ENCODE measurements at regions not wholly inside any gene's neighbourhood (a gene's known extent, or its start where the extent isn't known, plus 50 kb on each side); places are given as distances from the start of the nearest gene placed in this dataset.

DNA sequence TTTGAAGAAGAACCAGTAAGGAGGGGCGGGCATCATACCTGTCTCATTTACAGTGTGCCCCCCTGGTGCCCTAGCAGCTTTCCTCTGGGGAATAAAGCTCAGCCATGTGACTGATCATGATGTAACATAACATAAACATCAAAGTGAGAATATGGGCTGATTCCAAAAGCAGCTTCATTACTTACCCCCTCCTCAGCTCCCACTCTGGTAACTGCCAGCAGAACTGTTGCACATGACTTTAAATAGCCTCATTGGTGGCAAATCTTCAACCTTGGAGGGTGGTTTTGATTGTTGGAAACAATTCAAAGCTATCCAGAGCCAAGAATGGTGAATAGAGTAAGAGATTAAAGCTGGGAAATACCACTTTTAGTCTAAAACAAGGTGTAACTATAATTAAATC lies 384.6 kb downstream of the BUD13 start:
- TF ChIP-seq, protein P1, sequence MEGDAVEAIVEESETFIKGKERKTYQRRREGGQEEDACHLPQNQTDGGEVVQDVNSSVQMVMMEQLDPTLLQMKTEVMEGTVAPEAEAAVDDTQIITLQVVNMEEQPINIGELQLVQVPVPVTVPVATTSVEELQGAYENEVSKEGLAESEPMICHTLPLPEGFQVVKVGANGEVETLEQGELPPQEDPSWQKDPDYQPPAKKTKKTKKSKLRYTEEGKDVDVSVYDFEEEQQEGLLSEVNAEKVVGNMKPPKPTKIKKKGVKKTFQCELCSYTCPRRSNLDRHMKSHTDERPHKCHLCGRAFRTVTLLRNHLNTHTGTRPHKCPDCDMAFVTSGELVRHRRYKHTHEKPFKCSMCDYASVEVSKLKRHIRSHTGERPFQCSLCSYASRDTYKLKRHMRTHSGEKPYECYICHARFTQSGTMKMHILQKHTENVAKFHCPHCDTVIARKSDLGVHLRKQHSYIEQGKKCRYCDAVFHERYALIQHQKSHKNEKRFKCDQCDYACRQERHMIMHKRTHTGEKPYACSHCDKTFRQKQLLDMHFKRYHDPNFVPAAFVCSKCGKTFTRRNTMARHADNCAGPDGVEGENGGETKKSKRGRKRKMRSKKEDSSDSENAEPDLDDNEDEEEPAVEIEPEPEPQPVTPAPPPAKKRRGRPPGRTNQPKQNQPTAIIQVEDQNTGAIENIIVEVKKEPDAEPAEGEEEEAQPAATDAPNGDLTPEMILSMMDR (conservative IDR thresholded peaks at IDR 0.05; ENCODE audit: low read depth in 2 of 2), result no peak
- no peak for TF ChIP-seq POLR2AphosphoS5 (IDR thresholded peaks at IDR 0.05; ENCODE audit: low read depth)
- no peak for TF ChIP-seq EZH2 (IDR thresholded peaks at IDR 0.05; ENCODE audit: low read depth, unreplicated experiment)
- no peak for TF ChIP-seq EZH2phosphoT487 (IDR thresholded peaks at IDR 0.05; ENCODE audit: unreplicated experiment)
- TF ChIP-seq, protein P2, sequence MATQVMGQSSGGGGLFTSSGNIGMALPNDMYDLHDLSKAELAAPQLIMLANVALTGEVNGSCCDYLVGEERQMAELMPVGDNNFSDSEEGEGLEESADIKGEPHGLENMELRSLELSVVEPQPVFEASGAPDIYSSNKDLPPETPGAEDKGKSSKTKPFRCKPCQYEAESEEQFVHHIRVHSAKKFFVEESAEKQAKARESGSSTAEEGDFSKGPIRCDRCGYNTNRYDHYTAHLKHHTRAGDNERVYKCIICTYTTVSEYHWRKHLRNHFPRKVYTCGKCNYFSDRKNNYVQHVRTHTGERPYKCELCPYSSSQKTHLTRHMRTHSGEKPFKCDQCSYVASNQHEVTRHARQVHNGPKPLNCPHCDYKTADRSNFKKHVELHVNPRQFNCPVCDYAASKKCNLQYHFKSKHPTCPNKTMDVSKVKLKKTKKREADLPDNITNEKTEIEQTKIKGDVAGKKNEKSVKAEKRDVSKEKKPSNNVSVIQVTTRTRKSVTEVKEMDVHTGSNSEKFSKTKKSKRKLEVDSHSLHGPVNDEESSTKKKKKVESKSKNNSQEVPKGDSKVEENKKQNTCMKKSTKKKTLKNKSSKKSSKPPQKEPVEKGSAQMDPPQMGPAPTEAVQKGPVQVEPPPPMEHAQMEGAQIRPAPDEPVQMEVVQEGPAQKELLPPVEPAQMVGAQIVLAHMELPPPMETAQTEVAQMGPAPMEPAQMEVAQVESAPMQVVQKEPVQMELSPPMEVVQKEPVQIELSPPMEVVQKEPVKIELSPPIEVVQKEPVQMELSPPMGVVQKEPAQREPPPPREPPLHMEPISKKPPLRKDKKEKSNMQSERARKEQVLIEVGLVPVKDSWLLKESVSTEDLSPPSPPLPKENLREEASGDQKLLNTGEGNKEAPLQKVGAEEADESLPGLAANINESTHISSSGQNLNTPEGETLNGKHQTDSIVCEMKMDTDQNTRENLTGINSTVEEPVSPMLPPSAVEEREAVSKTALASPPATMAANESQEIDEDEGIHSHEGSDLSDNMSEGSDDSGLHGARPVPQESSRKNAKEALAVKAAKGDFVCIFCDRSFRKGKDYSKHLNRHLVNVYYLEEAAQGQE (IDR thresholded peaks at IDR 0.05; ENCODE audit: unreplicated experiment), result no peak
- no peak for TF ChIP-seq JUNB (IDR thresholded peaks at IDR 0.05; ENCODE audit: unreplicated experiment)
- no peak for TF ChIP-seq CREB1 (CRISPR knock-in tag; IDR thresholded peaks at IDR 0.05; ENCODE audit: low read depth)
- TF ChIP-seq, protein P3, sequence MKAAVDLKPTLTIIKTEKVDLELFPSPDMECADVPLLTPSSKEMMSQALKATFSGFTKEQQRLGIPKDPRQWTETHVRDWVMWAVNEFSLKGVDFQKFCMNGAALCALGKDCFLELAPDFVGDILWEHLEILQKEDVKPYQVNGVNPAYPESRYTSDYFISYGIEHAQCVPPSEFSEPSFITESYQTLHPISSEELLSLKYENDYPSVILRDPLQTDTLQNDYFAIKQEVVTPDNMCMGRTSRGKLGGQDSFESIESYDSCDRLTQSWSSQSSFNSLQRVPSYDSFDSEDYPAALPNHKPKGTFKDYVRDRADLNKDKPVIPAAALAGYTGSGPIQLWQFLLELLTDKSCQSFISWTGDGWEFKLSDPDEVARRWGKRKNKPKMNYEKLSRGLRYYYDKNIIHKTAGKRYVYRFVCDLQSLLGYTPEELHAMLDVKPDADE (IDR thresholded peaks at IDR 0.05), result no peak
- TF ChIP-seq ZNF114 (CRISPR knock-in tag; IDR thresholded peaks at IDR 0.05), result no peak
- TF ChIP-seq STAT1 (IDR thresholded peaks at IDR 0.05; ENCODE audit: unreplicated experiment), result no peak
- TF ChIP-seq, protein P4, sequence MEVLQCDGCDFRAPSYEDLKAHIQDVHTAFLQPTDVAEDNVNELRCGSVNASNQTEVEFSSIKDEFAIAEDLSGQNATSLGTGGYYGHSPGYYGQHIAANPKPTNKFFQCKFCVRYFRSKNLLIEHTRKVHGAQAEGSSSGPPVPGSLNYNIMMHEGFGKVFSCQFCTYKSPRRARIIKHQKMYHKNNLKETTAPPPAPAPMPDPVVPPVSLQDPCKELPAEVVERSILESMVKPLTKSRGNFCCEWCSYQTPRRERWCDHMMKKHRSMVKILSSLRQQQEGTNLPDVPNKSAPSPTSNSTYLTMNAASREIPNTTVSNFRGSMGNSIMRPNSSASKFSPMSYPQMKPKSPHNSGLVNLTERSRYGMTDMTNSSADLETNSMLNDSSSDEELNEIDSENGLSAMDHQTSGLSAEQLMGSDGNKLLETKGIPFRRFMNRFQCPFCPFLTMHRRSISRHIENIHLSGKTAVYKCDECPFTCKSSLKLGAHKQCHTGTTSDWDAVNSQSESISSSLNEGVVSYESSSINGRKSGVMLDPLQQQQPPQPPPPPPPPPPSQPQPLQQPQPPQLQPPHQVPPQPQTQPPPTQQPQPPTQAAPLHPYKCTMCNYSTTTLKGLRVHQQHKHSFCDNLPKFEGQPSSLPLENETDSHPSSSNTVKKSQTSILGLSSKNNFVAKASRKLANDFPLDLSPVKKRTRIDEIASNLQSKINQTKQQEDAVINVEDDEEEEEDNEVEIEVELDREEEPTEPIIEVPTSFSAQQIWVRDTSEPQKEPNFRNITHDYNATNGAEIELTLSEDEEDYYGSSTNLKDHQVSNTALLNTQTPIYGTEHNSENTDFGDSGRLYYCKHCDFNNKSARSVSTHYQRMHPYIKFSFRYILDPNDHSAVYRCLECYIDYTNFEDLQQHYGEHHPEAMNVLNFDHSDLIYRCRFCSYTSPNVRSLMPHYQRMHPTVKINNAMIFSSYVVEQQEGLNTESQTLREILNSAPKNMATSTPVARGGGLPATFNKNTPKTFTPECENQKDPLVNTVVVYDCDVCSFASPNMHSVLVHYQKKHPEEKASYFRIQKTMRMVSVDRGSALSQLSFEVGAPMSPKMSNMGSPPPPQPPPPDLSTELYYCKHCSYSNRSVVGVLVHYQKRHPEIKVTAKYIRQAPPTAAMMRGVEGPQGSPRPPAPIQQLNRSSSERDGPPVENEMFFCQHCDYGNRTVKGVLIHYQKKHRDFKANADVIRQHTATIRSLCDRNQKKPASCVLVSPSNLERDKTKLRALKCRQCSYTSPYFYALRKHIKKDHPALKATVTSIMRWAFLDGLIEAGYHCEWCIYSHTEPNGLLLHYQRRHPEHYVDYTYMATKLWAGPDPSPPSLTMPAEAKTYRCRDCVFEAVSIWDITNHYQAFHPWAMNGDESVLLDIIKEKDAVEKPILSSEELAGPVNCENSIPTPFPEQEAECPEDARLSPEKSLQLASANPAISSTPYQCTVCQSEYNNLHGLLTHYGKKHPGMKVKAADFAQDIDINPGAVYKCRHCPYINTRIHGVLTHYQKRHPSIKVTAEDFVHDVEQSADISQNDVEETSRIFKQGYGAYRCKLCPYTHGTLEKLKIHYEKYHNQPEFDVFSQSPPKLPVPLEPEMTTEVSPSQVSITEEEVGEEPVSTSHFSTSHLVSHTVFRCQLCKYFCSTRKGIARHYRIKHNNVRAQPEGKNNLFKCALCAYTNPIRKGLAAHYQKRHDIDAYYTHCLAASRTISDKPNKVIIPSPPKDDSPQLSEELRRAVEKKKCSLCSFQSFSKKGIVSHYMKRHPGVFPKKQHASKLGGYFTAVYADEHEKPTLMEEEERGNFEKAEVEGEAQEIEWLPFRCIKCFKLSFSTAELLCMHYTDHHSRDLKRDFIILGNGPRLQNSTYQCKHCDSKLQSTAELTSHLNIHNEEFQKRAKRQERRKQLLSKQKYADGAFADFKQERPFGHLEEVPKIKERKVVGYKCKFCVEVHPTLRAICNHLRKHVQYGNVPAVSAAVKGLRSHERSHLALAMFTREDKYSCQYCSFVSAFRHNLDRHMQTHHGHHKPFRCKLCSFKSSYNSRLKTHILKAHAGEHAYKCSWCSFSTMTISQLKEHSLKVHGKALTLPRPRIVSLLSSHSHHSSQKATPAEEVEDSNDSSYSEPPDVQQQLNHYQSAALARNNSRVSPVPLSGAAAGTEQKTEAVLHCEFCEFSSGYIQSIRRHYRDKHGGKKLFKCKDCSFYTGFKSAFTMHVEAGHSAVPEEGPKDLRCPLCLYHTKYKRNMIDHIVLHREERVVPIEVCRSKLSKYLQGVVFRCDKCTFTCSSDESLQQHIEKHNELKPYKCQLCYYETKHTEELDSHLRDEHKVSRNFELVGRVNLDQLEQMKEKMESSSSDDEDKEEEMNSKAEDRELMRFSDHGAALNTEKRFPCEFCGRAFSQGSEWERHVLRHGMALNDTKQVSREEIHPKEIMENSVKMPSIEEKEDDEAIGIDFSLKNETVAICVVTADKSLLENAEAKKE (CRISPR knock-in tag; IDR thresholded peaks at IDR 0.05), result no peak
- TF ChIP-seq NANOG (IDR thresholded peaks at IDR 0.05; ENCODE audit: borderline replicate concordance), result no peak
- TF ChIP-seq ZNF331 (CRISPR knock-in tag; IDR thresholded peaks at IDR 0.05; ENCODE audit: low read depth), result no peak
